GM12864 (cell line): ENCODE measurements at regions not wholly inside any gene's neighbourhood (a gene's known extent, or its start where the extent isn't known, plus 50 kb on each side); places are given as distances from the start of the nearest gene placed in this dataset.

Source experiments
- DNase-seq: peaks from one replicate; pipeline ENCODE4 v3.0.0-alpha.2; 2011; ENCODE audit warnings: low read depth
- H3K4me3 ChIP-seq: 2 replicates; pipeline ENCODE4 v1.5.1; 2011; ENCODE audit warnings: mild to moderate bottlenecking, low read depth, low read length, control low read depth
- CTCF ChIP-seq: IDR thresholded peaks from 2 replicates; pipeline ENCODE4 v1.5.1; 2011; ENCODE audit warnings: low read depth, mild to moderate bottlenecking, moderate library complexity, low read length, control low read depth, inconsistent platforms; ENCODE audit errors: missing control alignments

DNA sequence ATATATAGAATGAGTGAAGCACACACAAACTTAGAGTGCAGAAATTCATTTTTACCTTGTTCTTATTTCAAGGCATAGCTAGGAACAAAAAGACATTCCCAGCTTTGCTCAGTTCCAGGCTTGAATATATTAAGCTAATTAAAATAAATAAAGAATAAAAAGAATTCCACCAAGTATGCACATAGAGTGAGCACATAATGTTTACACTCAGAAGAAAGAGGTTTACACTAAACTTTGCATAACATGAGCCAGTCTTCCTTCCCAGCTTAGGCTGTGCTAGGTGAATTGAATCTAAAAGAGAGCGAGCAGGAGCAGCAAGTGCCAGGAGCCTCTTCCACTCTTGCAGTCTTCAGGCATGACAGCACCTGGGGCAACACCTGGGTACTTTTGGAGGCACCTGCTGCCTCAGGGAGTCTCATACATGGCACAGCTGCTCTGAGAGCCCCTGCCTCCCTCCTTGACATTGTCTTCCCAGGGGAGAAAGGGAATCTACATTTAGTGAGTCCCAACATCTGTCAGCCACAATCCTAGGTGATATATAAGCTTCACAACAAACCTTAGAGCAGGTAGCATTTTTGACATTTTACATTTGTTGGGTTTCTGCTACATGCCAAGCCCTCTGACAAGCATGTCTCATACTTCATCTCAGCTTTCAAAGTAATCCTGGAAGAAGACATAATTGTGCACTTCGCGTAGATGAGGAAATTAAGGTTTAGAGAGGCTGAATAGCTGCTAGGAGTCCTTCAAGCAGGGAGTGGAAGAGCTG, 732.7 kb upstream of the TENM4 start:
- H3K4me3 ChIP-seq: no peak overlapping the region
- DNase-seq: no peak
- TF ChIP-seq CTCF: no peak

DNA sequence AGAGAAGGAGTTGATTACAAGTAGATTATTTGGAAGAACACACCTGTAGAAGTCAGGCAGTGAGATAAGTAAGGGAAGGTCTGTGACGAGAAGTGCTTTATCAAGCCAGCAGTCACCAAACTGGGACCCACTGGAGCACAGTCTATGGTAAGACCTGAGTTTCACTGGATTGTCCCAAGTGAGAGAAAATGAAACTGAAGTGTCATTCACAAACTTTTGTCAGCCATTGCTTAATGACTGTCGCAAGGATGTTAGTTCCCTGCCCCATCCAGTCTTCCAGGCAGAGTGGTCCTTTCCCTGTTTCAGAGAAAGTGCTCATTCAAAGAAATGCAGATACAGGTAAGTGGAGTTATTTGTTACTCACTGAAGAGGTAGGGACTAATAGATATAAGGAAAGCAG, 728.0 kb upstream of the TENM4 start:
- H3K4me3 ChIP-seq: no peak overlapping the region
- no peak for TF ChIP-seq CTCF
- no peak for DNase-seq

- no peak for DNase-seq
- TF ChIP-seq CTCF: no peak
- no peak overlapping the region for H3K4me3 ChIP-seq
Observed at GRCh38 chr11:80167766-80168165, 726.9 kb upstream of the TENM4 start.

DNA sequence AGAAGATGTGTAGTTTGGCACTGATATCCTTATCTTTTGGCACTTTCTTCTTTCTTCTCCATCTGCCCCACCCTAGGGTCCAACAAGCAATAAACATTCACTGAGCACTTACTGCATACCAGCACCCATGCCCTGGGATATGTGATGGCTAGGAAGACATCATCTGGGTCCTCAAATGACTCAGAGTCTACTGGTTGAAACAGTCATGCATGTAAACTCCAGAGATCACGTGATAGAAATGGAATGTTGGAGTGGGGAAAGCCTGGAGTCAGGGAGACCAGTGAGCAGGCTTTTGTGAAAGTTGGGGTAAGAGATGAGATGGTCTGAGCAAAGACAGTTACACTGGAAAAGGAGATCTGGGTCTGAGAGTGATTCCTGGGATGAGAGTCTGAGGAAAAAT, 724.9 kb upstream of the TENM4 start:
- TF ChIP-seq CTCF: no peak
- DNase-seq: no peak
- no peak overlapping the region for H3K4me3 ChIP-seq

- no peak for TF ChIP-seq CTCF
- no peak overlapping the region for H3K4me3 ChIP-seq
- DNase-seq: no peak
Observed at GRCh38 chr11:80163441-80163840, 722.6 kb upstream of the TENM4 start.

DNA sequence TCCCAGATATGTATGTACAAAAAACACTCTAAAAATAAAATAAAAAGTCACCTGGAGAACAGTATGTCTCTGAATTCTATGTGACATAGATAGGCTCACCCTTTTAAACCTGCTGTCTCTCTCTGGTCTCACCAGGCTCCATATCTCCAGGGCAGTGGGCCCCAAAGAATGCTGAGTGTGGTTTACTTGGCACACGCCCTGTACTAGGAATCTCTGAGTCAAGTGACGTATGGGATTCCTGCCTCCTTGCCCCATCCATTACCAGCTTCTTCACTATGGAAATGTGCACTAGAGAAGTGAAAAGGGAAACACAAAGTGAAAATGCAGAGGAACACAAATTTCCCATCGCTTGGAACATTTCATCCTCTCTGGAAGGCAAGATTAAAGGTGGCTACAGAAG, 722.2 kb upstream of the TENM4 start:
- TF ChIP-seq CTCF: no peak
- no peak overlapping the region for H3K4me3 ChIP-seq
- no peak for DNase-seq

GRCh38 chr11:80162387-80162786, 721.6 kb upstream of the TENM4 start:
- DNase-seq: no peak
- no peak overlapping the region for H3K4me3 ChIP-seq
- no peak for TF ChIP-seq CTCF
